ENCODE measurements at regions not wholly inside any gene's neighbourhood (a gene's known extent, or its start where the extent isn't known, plus 50 kb on each side); places are given as distances from the start of the nearest gene placed in this dataset.

- TF ChIP-seq CTCF (conservative IDR thresholded peaks at IDR 0.05; ENCODE audit: low read depth, low read length) (no peak), EZH2 (IDR thresholded peaks at IDR 0.05; ENCODE audit: low read length, unreplicated experiment) (no peak), EZH2phosphoT487 (IDR thresholded peaks at IDR 0.05; ENCODE audit: borderline replicate concordance, low read length) (no peak)
These were observed 340.8 kb upstream of the SLC10A2 start for GRCh38 chr13:103406967-103407366.
